ENCODE measurements at regions not wholly inside any gene's neighbourhood (a gene's known extent, or its start where the extent isn't known, plus 50 kb on each side); places are given as distances from the start of the nearest gene placed in this dataset.
A peak's percentile ranks its signal among the peaks of the same experiment; 100 is the strongest.

GRCh38 chr5:7018198-7018597 is 305.0 kb downstream of the TENT4A start:
- DNase-seq, result no peak

- DNase-seq, result no peak
Observed at GRCh38 chr5:7018601-7019000, 305.4 kb downstream of the TENT4A start.

- no peak for DNase-seq
Observed at GRCh38 chr5:7036192-7036835, 323.1 kb downstream of the TENT4A start.

GRCh38 chr5:7039074-7039473 is 325.8 kb downstream of the TENT4A start:
- DNase-seq, result no peak

GRCh38 chr5:7040111-7040510 is 326.9 kb downstream of the TENT4A start:
- DNase-seq, result no peak

GRCh38 chr5:7043797-7044196 is 330.6 kb downstream of the TENT4A start:
- DNase-seq, result no peak

- no peak for DNase-seq
Observed at GRCh38 chr5:7047511-7048261, 334.5 kb downstream of the TENT4A start.

- no peak for DNase-seq
Observed at GRCh38 chr5:7050986-7051385, 337.8 kb downstream of the TENT4A start.

- no peak for DNase-seq
Observed at GRCh38 chr5:7053125-7053524, 339.9 kb downstream of the TENT4A start.

GRCh38 chr5:7053528-7054209 is 340.4 kb downstream of the TENT4A start:
- no peak for DNase-seq

GRCh38 chr5:7066471-7067235 is 329.3 kb upstream of the ADCY2 start:
- no peak for DNase-seq

GRCh38 chr5:7068156-7068555 is 327.8 kb upstream of the ADCY2 start:
- no peak for DNase-seq

GRCh38 chr5:7068899-7069298 is 327.0 kb upstream of the ADCY2 start:
- no peak for DNase-seq

- no peak for DNase-seq
Observed at GRCh38 chr5:7072188-7072587, 323.8 kb upstream of the ADCY2 start.

GRCh38 chr5:7073666-7074065 is 322.3 kb upstream of the ADCY2 start:
- DNase-seq, result no peak

GRCh38 chr5:7074176-7074575 is 321.8 kb upstream of the ADCY2 start:
- peak in 1 of 5 experiments; percentile 2 for DNase-seq

- DNase-seq, result no peak
Observed at GRCh38 chr5:7075470-7075869, 320.5 kb upstream of the ADCY2 start.

- DNase-seq, result no peak
Observed at GRCh38 chr5:7078101-7078500, 317.8 kb upstream of the ADCY2 start.

GRCh38 chr5:7078901-7079300 is 317.0 kb upstream of the ADCY2 start:
- no peak for DNase-seq

GRCh38 chr5:7080501-7080900 is 315.4 kb upstream of the ADCY2 start:
- no peak for DNase-seq

- no peak for DNase-seq
Observed at GRCh38 chr5:7087719-7088297, 308.1 kb upstream of the ADCY2 start.

GRCh38 chr5:7088849-7089248 is 307.1 kb upstream of the ADCY2 start:
- no peak for DNase-seq

- peak in 1 of 5 experiments; percentile 8 for DNase-seq
Observed at GRCh38 chr5:7094626-7095025, 301.3 kb upstream of the ADCY2 start.
